Breast epithelium (tissue), 4 donors: ENCODE measurements at regions not wholly inside any gene's neighbourhood (a gene's known extent, or its start where the extent isn't known, plus 50 kb on each side); places are given as distances from the start of the nearest gene placed in this dataset.

Experiments
- DNase-seq, 2 donors: peaks; one replicate each; pipeline ENCODE4 v3.0.0-alpha.2; 2019; ENCODE audit warnings: low spot score in 2 of 2
- H3K27ac ChIP-seq, 2 donors: fragments of 200-600 bp; sonication (generic) in 1 of 2; one replicate each; pipeline ENCODE4 v1.5.1; 2016 to 2019; ENCODE audit warnings: mild to moderate bottlenecking in 1 of 2
- H3K27me3 ChIP-seq, 2 donors: fragments of 200-600 bp; sonication (generic) in 1 of 2; one replicate each; pipeline versions ENCODE4 v1.5.1 to v1.6.0; 2017 to 2019; ENCODE audit warnings: control low read depth in 1 of 2, mild to moderate bottlenecking in 1 of 2
- H3K36me3 ChIP-seq: fragments of 200-600 bp; one replicate; pipeline ENCODE4 v1.5.1; 2019
- H3K4me1 ChIP-seq, 2 donors: fragments of 200-600 bp; sonication (generic); one replicate each; pipeline ENCODE4 v1.5.1; 2016 to 2019; ENCODE audit warnings: control low read depth in 1 of 2
- H3K4me3 ChIP-seq, 3 donors: fragments of 200-600 bp; sonication (generic); 1 replicate in 2 of 3; 2 replicates in 1 of 3; pipeline ENCODE4 v1.5.1; 2016 to 2019; ENCODE audit warnings: mild to moderate bottlenecking in 3 of 3, moderate library complexity in 2 of 3
- H3K9me3 ChIP-seq, 2 donors: fragments of 200-600 bp; sonication (generic) in 1 of 2; one replicate each; pipeline ENCODE4 v1.5.1; 2016 to 2019; ENCODE audit warnings: control low read depth in 1 of 2
- CTCF ChIP-seq, 3 donors: fragments of 450-650 bp; IDR thresholded peaks; one replicate each; pipeline ENCODE4 v1.5.1; 2016 to 2017; ENCODE audit warnings: antibody characterized with exemption in 3 of 3, mild to moderate bottlenecking in 3 of 3, moderate library complexity in 3 of 3
- POLR2A ChIP-seq: fragments of 450-650 bp; IDR thresholded peaks from one replicate; pipeline ENCODE4 v1.6.1; 2016; ENCODE audit warnings: antibody characterized with exemption, mild to moderate bottlenecking, moderate library complexity
- POLR2AphosphoS5 ChIP-seq, 3 donors: sonication (generic); formaldehyde crosslinking; IDR thresholded peaks; one replicate each; pipeline ENCODE4 v1.6.1; 2017; ENCODE audit warnings: antibody characterized with exemption in 3 of 3
- intact Hi-C: fragments of 100-400 bp; cut with DNase I; formaldehyde crosslinking; loops from one replicate; pipeline ENCODE4 v1.15.1; 2023; ENCODE audit warnings: low total_unique reads

GRCh38 chr5:158429564-158429963 is 570.6 kb upstream of the CLINT1 start:
- intact Hi-C loops = no loop called here
- no peak overlapping the region for H3K4me3 ChIP-seq
- H3K9me3 ChIP-seq = no peaks in the 10 kb centered on the region
- no peaks in the 10 kb centered on the region for H3K27me3 ChIP-seq
- no peak for TF ChIP-seq POLR2AphosphoS5 (IDR thresholded peaks at IDR 0.05)
- no peak for TF ChIP-seq POLR2A
- no peak for TF ChIP-seq CTCF (IDR thresholded peaks at IDR 0.05)
- no peaks in the 10 kb centered on the region for H3K4me1 ChIP-seq
- DNase-seq = no peak
- H3K27ac ChIP-seq = peak overlapping the region in 1 of 2 donors; percentile 64
- no peaks in the 10 kb centered on the region for H3K36me3 ChIP-seq

GRCh38 chr5:158423623-158424200 is 564.8 kb upstream of the CLINT1 start:
- intact Hi-C loops = no loop called here

GRCh38 chr5:158422653-158423515 is 563.9 kb upstream of the CLINT1 start:
- Histone ChIP-seq H3K36me3 (no peaks in the 10 kb centered on the region), H3K4me1 (no peaks in the 10 kb centered on the region), H3K9me3 (no peaks in the 10 kb centered on the region), H3K4me3 (no peak overlapping the region), H3K27ac (peak overlapping the region; percentile 46 to 61), H3K27me3 (no peaks in the 10 kb centered on the region)
- intact Hi-C loops = no loop called here
- no peak for DNase-seq
- no peak for TF ChIP-seq POLR2AphosphoS5 (IDR thresholded peaks at IDR 0.05)
- no peak for TF ChIP-seq CTCF (IDR thresholded peaks at IDR 0.05)
- no peak for TF ChIP-seq POLR2A

More at GRCh38 chr5:158423623-158424200, 564.8 kb upstream of the CLINT1 start:
- H3K4me1 ChIP-seq = no peaks in the 10 kb centered on the region
- H3K4me3 ChIP-seq = no peak overlapping the region
- no peaks in the 10 kb centered on the region for H3K9me3 ChIP-seq
- DNase-seq = no peak
- TF ChIP-seq CTCF (IDR thresholded peaks at IDR 0.05) = no peak
- no peak for TF ChIP-seq POLR2A
- TF ChIP-seq POLR2AphosphoS5 (IDR thresholded peaks at IDR 0.05) = no peak
- H3K27me3 ChIP-seq = no peaks in the 10 kb centered on the region
- H3K27ac ChIP-seq = peak overlapping the region; percentile 46 to 61
- H3K36me3 ChIP-seq = no peaks in the 10 kb centered on the region

GRCh38 chr5:158421319-158421718 is 562.4 kb upstream of the CLINT1 start:
- Histone ChIP-seq H3K27ac (no peak overlapping the region), H3K9me3 (no peaks in the 10 kb centered on the region), H3K27me3 (no peaks in the 10 kb centered on the region), H3K4me3 (no peak overlapping the region), H3K4me1 (no peaks in the 10 kb centered on the region), H3K36me3 (no peaks in the 10 kb centered on the region)
- TF ChIP-seq CTCF (IDR thresholded peaks at IDR 0.05) = no peak
- no peak for TF ChIP-seq POLR2AphosphoS5 (IDR thresholded peaks at IDR 0.05)
- TF ChIP-seq POLR2A = no peak
- intact Hi-C loops = no loop called here
- no peak for DNase-seq

GRCh38 chr5:158419186-158419585 is 560.2 kb upstream of the CLINT1 start:
- Histone ChIP-seq H3K27ac (no peak overlapping the region), H3K4me1 (no peaks in the 10 kb centered on the region), H3K4me3 (no peak overlapping the region), H3K27me3 (no peaks in the 10 kb centered on the region), H3K9me3 (no peaks in the 10 kb centered on the region), H3K36me3 (no peaks in the 10 kb centered on the region)
- DNase-seq = no peak
- intact Hi-C loops = no loop called here
- TF ChIP-seq POLR2AphosphoS5 (IDR thresholded peaks at IDR 0.05) = no peak
- TF ChIP-seq POLR2A = no peak
- TF ChIP-seq CTCF (IDR thresholded peaks at IDR 0.05) = no peak
